Lung (tissue), 11 donors: ENCODE measurements at regions not wholly inside any gene's neighbourhood (a gene's known extent, or its start where the extent isn't known, plus 50 kb on each side); places are given as distances from the start of the nearest gene placed in this dataset.

Experiments
- ATAC-seq: fragments of 200-7000 bp; cut with Tn5 transposase; one replicate; pipeline ENCODE4 v1.9.1; 2020; ENCODE audit warnings: moderate number of reproducible peaks; ENCODE audit not compliant: insufficient read depth, low FRiP score
- DNase-seq, 3 donors: peaks; one replicate each; pipeline ENCODE4 v3.0.0-alpha.2; 2013 to 2017
- H3K27ac ChIP-seq, 2 donors: one replicate each; pipeline ENCODE4 v1.5.1; 2013; ENCODE audit warnings: mild to moderate bottlenecking in 2 of 2, moderate library complexity in 2 of 2, control low read depth in 1 of 2, inconsistent platforms in 1 of 2, low read depth in 1 of 2, low read length in 1 of 2
- H3K27me3 ChIP-seq, 3 donors: one replicate each; pipeline ENCODE4 v1.5.1; 2013; ENCODE audit warnings: low read length in 2 of 3; ENCODE audit not compliant: control insufficient read depth in 3 of 3, insufficient read depth in 3 of 3
- H3K36me3 ChIP-seq, 4 donors: one replicate each; pipeline ENCODE4 v1.5.1; 2013; ENCODE audit warnings: low read length in 4 of 4, mild to moderate bottlenecking in 1 of 4, moderate library complexity in 1 of 4; ENCODE audit not compliant: control insufficient read depth in 4 of 4, insufficient read depth in 4 of 4
- H3K4me1 ChIP-seq, 5 donors: one replicate each; pipeline ENCODE4 v1.5.1; 2013; ENCODE audit warnings: low read length in 5 of 5, mild to moderate bottlenecking in 2 of 5, moderate library complexity in 1 of 5; ENCODE audit not compliant: control insufficient read depth in 5 of 5, insufficient read depth in 5 of 5
- H3K4me3 ChIP-seq: one replicate; pipeline ENCODE4 v1.5.1; 2013; ENCODE audit warnings: mild to moderate bottlenecking, control low read depth, moderate library complexity
- H3K9ac ChIP-seq, 2 donors: one replicate each; pipeline ENCODE4 v1.5.1; 2013; ENCODE audit warnings: low read length in 2 of 2, control low read depth in 1 of 2; ENCODE audit not compliant: insufficient read depth in 1 of 2
- H3K9me3 ChIP-seq, 4 donors: one replicate each; pipeline ENCODE4 v1.5.1; 2013; ENCODE audit warnings: low read length in 3 of 4, mild to moderate bottlenecking in 1 of 4, moderate library complexity in 1 of 4; ENCODE audit not compliant: control insufficient read depth in 4 of 4, insufficient read depth in 3 of 4
- CTCF ChIP-seq: IDR thresholded peaks from 2 replicates; pipeline ENCODE4 v1.5.1; 2012; ENCODE audit warnings: mild to moderate bottlenecking; ENCODE audit errors: control extremely low read depth, extremely low read depth
- WGBS, 2 donors: extraction: QIAGEN DNeasy Blood & Tissue Kit; methylation state at CpG; one replicate each; pipeline ENCODE4 v1.1.7; 2013; 5-methylcytosine and 5-hydroxymethylcytosine counted together
- donor health status: control.
- donor health status: control.
- donor health status: Bipolar disorder and iron deficiency.
- donor health status: healthy.
- donor health status: DM: yes; HTN: yes; CAD: no.

- Histone ChIP-seq H3K4me1 (no peaks in the 10 kb centered on the region), H3K36me3 (no peaks in the 10 kb centered on the region), H3K9ac (no peak overlapping the region), H3K4me3 (no peak overlapping the region), H3K9me3 (no peaks in the 10 kb centered on the region), H3K27ac (no peak overlapping the region), H3K27me3 (no peaks in the 10 kb centered on the region)
- peak; percentile 25 for ATAC-seq
- TF ChIP-seq CTCF: no peak
- peak in 2 of 3 donors; percentile 41 to 43 for DNase-seq
- 48 to 58% methylated on average over 8 of the region's 8 CpGs for WGBS, 2 donors
Measured at GRCh38 chr6:74091136-74091793, 395.3 kb downstream of the CD109 start.

- Histone ChIP-seq H3K4me3 (no peak overlapping the region), H3K27me3 (no peaks in the 10 kb centered on the region), H3K9me3 (peaks cover 0 to 1% (median 0%) of the 10 kb centered on the region in 4 donors), H3K36me3 (no peaks in the 10 kb centered on the region), H3K9ac (no peak overlapping the region), H3K27ac (no peak overlapping the region), H3K4me1 (no peaks in the 10 kb centered on the region)
- DNase-seq: peak in 2 of 3 donors; percentile 45 to 58
- 63 to 80% methylated on average over 2 of the region's 2 CpGs for WGBS, 2 donors
- ATAC-seq: no peak
- no peak for TF ChIP-seq CTCF
Measured at GRCh38 chr6:74087899-74088298, 391.9 kb downstream of the CD109 start.

GRCh38 chr6:74075896-74076295 lies 379.9 kb downstream of the CD109 start:
- Histone ChIP-seq H3K9me3 (no peaks in the 10 kb centered on the region), H3K9ac (no peak overlapping the region), H3K4me1 (no peaks in the 10 kb centered on the region), H3K4me3 (no peak overlapping the region), H3K36me3 (no peaks in the 10 kb centered on the region), H3K27me3 (no peaks in the 10 kb centered on the region), H3K27ac (no peak overlapping the region)
- ATAC-seq (no peak), DNase-seq (no peak)
- TF ChIP-seq CTCF: no peak
- 81 to 88% methylated on average over 2 of the region's 2 CpGs for WGBS, 2 donors

GRCh38 chr6:74075323-74075722 lies 379.3 kb downstream of the CD109 start:
- H3K27ac ChIP-seq: no peak overlapping the region
- no peaks in the 10 kb centered on the region for H3K9me3 ChIP-seq
- peak in 1 of 3 donors; percentile 42 for DNase-seq
- no peak for TF ChIP-seq CTCF
- H3K36me3 ChIP-seq: no peaks in the 10 kb centered on the region
- no peaks in the 10 kb centered on the region for H3K4me1 ChIP-seq
- H3K27me3 ChIP-seq: no peaks in the 10 kb centered on the region
- H3K4me3 ChIP-seq: no peak overlapping the region
- H3K9ac ChIP-seq: no peak overlapping the region
- WGBS, 2 donors: 63 to 82% methylated on average over 3 of the region's 3 CpGs
- no peak for ATAC-seq
